HCT116 (cell line): ENCODE measurements at regions not wholly inside any gene's neighbourhood (a gene's known extent, or its start where the extent isn't known, plus 50 kb on each side); places are given as distances from the start of the nearest gene placed in this dataset.

ENCODE experiments used
- ATAC-seq: fragments of 200-7000 bp; cut with Tn5 transposase; 2 replicates; pipeline ENCODE4 v1.9.1; 2020; ENCODE audit warnings: mild to moderate bottlenecking, moderate library complexity
- BruUV-seq: library from RNA; stranded (reverse); fragments of 400-500 nt; replicated peaks from 2 replicates; lab custom pipeline; 2021; lab: Mats Ljungman, UMichigan
- CTCF ChIA-PET: fragments of 300-600 bp; sonication (Branson Sonifier 250); formaldehyde crosslinking; loops from one replicate; lab custom pipeline; 2021; ENCODE audit warnings: antibody characterized with exemption; lab: Charles Lee
- POLR2A ChIA-PET: fragments of 300-600, 350-600 bp; sonication (Branson Sonifier 250); formaldehyde crosslinking; loops from one replicate; lab custom pipeline; 2021; ENCODE audit warnings: antibody characterized with exemption; lab: Charles Lee
- RAD21 ChIA-PET, 2 experiments: fragments of 300-600 bp; sonication (Branson Sonifier 250); formaldehyde crosslinking; loops; one replicate each; lab custom pipeline; 2023; ENCODE audit warnings: low total read pairs in 2 of 2; ENCODE audit not compliant: uncharacterized antibody in 2 of 2, unreplicated experiment in 2 of 2, low non-redundant PET in 1 of 2; lab: Charles Lee
- DNase-seq: peaks from one replicate; pipeline ENCODE4 v3.0.0-alpha.2; 2010; ENCODE audit warnings: low read depth, low spot score
- H2AFZ ChIP-seq: fragments of 200-600 bp; shearing (Covaris generic), sonication (generic); 2 replicates; pipeline ENCODE4 v1.6.1; 2017; ENCODE audit warnings: low read depth, mixed run types, mixed read lengths, antibody characterized with exemption, low read length; ENCODE audit not compliant: poor library complexity, severe bottlenecking
- H3K27ac ChIP-seq: 2 replicates; pipeline ENCODE4 v1.5.1; 2012; ENCODE audit warnings: low read depth, low read length
- H3K27me3 ChIP-seq: fragments of 200-600 bp; sonication (generic); 2 replicates; pipeline ENCODE4 v1.6.1; 2016; ENCODE audit warnings: mixed run types, low read length, mixed read lengths; ENCODE audit not compliant: insufficient read depth
- H3K36me3 ChIP-seq, 2 experiments: fragments of 200-500 bp in 1 of 2; fragments of 200-600 bp in 1 of 2; sonication (Bioruptor generic) in 1 of 2; sonication (generic) in 1 of 2; 2 replicates each; pipeline versions ENCODE4 v1.5.1 to v1.6.1; 2014 to 2016; ENCODE audit warnings: low read length in 2 of 2, inconsistent platforms in 1 of 2, mixed read lengths in 1 of 2, mixed run types in 1 of 2; ENCODE audit not compliant: insufficient read depth in 2 of 2, control insufficient read depth in 1 of 2
- H3K4me1 ChIP-seq, 2 experiments: fragments of 200-600 bp in 1 of 2; sonication (generic) in 1 of 2; 2 replicates each; pipeline versions ENCODE4 v1.5.1 to v1.6.1; 2012 to 2017; ENCODE audit warnings: low read length in 2 of 2, inconsistent platforms in 1 of 2, mild to moderate bottlenecking in 1 of 2, mixed read lengths in 1 of 2, mixed run types in 1 of 2, moderate library complexity in 1 of 2; ENCODE audit not compliant: insufficient read depth in 2 of 2, control insufficient read depth in 1 of 2
- H3K4me2 ChIP-seq: fragments of 200-600 bp; sonication (generic); 2 replicates; pipeline ENCODE4 v1.6.1; 2017; ENCODE audit warnings: mixed run types, low read length, mixed read lengths
- H3K4me3 ChIP-seq, 2 experiments: fragments of 200-600 bp in 1 of 2; sonication (generic) in 1 of 2; replicated peaks in 1 of 2; 2 replicates each; pipeline ENCODE4 v1.5.1; 2011 to 2016; ENCODE audit warnings: low read length in 2 of 2, control low read depth in 1 of 2, low read depth in 1 of 2, mild to moderate bottlenecking in 1 of 2, mixed read lengths in 1 of 2, mixed run types in 1 of 2
- H3K79me2 ChIP-seq: fragments of 200-600 bp; sonication (generic); 2 replicates; pipeline ENCODE4 v1.6.1; 2017; ENCODE audit warnings: mild to moderate bottlenecking, mixed run types, low read length, moderate library complexity, mixed read lengths; ENCODE audit not compliant: insufficient read depth
- H3K9ac ChIP-seq: fragments of 200-600 bp; sonication (generic); 2 replicates; pipeline ENCODE4 v1.6.1; 2016; ENCODE audit warnings: low read length, mixed read lengths
- H3K9me2 ChIP-seq: fragments of 200-600 bp; sonication (generic), shearing (Covaris generic); 2 replicates; pipeline ENCODE4 v1.6.1; 2017; ENCODE audit warnings: mixed run types, mild to moderate bottlenecking, moderate library complexity; ENCODE audit not compliant: insufficient read depth
- H3K9me3 ChIP-seq, 2 experiments: fragments of 200-500 bp in 1 of 2; fragments of 200-600 bp in 1 of 2; sonication (Bioruptor generic) in 1 of 2; sonication (generic) in 1 of 2; 2 replicates each; pipeline ENCODE4 v1.6.1; 2014 to 2017; ENCODE audit warnings: low read length in 2 of 2, mixed read lengths in 2 of 2, inconsistent platforms in 1 of 2, low read depth in 1 of 2, mild to moderate bottlenecking in 1 of 2, mixed run types in 1 of 2, moderate library complexity in 1 of 2; ENCODE audit not compliant: control insufficient read depth in 1 of 2, insufficient read depth in 1 of 2
- H4K20me1 ChIP-seq: fragments of 200-600 bp; sonication (generic), shearing (Covaris generic); 2 replicates; pipeline ENCODE4 v1.6.1; 2017; ENCODE audit warnings: mixed run types, mild to moderate bottlenecking, moderate library complexity; ENCODE audit not compliant: insufficient read depth
- EGR1 ChIP-seq: IDR thresholded peaks from 2 replicates; pipeline ENCODE4 v1.6.1; 2012; ENCODE audit warnings: low read depth
- ELF1 ChIP-seq: IDR thresholded peaks from 2 replicates; pipeline ENCODE4 v1.6.1; 2012; ENCODE audit warnings: low read depth, borderline replicate concordance
- EZH2phosphoT487 ChIP-seq: fragments of 200-600 bp; IDR thresholded peaks from 2 replicates; pipeline ENCODE4 v1.6.1; 2018; ENCODE audit warnings: antibody characterized with exemption, borderline replicate concordance
- FOSL1 ChIP-seq: IDR thresholded peaks from 2 replicates; pipeline ENCODE4 v1.6.1; 2012; ENCODE audit warnings: low read depth
- JUND ChIP-seq: IDR thresholded peaks from 2 replicates; pipeline ENCODE4 v1.6.1; 2012
- POLR2A ChIP-seq: IDR thresholded peaks from 2 replicates; pipeline ENCODE4 v1.7.0; 2011; ENCODE audit warnings: borderline replicate concordance; ENCODE audit not compliant: insufficient read depth, insufficient read length; ENCODE audit errors: extremely low read depth
- POLR2AphosphoS5 ChIP-seq: IDR thresholded peaks from 2 replicates; pipeline ENCODE4 v1.6.1; 2011; ENCODE audit warnings: mild to moderate bottlenecking, low read depth, low read length, moderate library complexity
- SIN3A ChIP-seq: IDR thresholded peaks from 2 replicates; pipeline ENCODE4 v1.6.1; 2012; ENCODE audit warnings: low read depth
- SP1 ChIP-seq: IDR thresholded peaks from 2 replicates; pipeline ENCODE4 v1.6.1; 2012; ENCODE audit warnings: low read depth
- SRF ChIP-seq: IDR thresholded peaks from 2 replicates; pipeline ENCODE4 v1.6.1; 2012; ENCODE audit warnings: low read depth
- TCF7L2 ChIP-seq: IDR thresholded peaks from 2 replicates; pipeline ENCODE4 v1.7.0; 2011; ENCODE audit warnings: borderline replicate concordance, inconsistent platforms; ENCODE audit not compliant: insufficient read depth, insufficient read length; ENCODE audit errors: extremely low read depth
- YY1 ChIP-seq: IDR thresholded peaks from 2 replicates; pipeline ENCODE4 v1.6.1; 2011; ENCODE audit warnings: low read length, low read depth, moderate library complexity, mild to moderate bottlenecking; ENCODE audit not compliant: insufficient replicate concordance; ENCODE audit errors: extremely low read depth
- intact Hi-C: fragments of 100-400 bp; cut with micrococcal nuclease; formaldehyde crosslinking; loops from 2 replicates; pipeline ENCODE4 v1.10.0; 2022
- TF ChIP-seq, protein P1 (sequence below): IDR thresholded peaks from 2 replicates; pipeline ENCODE4 v1.6.1; 2012; ENCODE audit warnings: low read depth
- TF ChIP-seq, protein P2 (sequence below): IDR thresholded peaks from 2 replicates; pipeline ENCODE4 v1.6.1; 2012
- TF ChIP-seq, protein P3 (sequence below): IDR thresholded peaks from 2 replicates; pipeline ENCODE4 v1.6.1; 2011; ENCODE audit warnings: mild to moderate bottlenecking, low read length, moderate library complexity; ENCODE audit not compliant: insufficient replicate concordance; ENCODE audit errors: extremely low read depth
- TF ChIP-seq, protein P4 (sequence below): IDR thresholded peaks from 2 replicates; pipeline ENCODE4 v1.6.1; 2012
- TF ChIP-seq, protein P5 (sequence below), 3 experiments: fragments of 200-600 bp in 1 of 3; sonication (generic) in 1 of 3; IDR thresholded peaks in 2 of 3; conservative IDR thresholded peaks in 1 of 3; 2 replicates each; pipeline ENCODE4 v1.5.1; 2012 to 2017; ENCODE audit warnings: low read depth in 2 of 3, low read length in 2 of 3, antibody characterized with exemption in 1 of 3, borderline replicate concordance in 1 of 3, control low read depth in 1 of 3, mild to moderate bottlenecking in 1 of 3, mixed read lengths in 1 of 3, mixed run types in 1 of 3, moderate library complexity in 1 of 3; ENCODE audit not compliant: insufficient read depth in 1 of 3

DNA sequence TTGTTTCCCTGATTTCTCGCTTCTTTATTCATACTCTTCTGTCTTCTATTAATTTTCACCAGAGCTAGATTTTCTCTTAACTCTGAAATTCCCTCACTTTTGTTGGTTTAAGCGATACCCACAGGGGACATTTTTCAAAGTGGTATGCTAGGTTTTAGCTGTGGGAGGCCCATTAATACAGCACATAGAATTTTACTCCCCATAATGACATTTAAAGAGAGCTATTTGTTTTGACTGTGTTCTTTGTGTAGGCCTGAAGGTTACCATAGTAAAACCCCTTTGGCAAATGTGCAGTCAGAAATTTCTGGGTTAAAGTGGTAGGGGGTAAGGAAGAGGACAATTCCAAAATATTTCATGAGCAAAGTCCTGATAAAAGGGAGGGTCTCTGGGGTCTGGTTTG is 721.1 kb upstream of the CITED2 start (continued):
- TF ChIP-seq SRF (no peak), FOSL1 (no peak)
- TF ChIP-seq, all 23 proteins: peak for 0

DNA sequence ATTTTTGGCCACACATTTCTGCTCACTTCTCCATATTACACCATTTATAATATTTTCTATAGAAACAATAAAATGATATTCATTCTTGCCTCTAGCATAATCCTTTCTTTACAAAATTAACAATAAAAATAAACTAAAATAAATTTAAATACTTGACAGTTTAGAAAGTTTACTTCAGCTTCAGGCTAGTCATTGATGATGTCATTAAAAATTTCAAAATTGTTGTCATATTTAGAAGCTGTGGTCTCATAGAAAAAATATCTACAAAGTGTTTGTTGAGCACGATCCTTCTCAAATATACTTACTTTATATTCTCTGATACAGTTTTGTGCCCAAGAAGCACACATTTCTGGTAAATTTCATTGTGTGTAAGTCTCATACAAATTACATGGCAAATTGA is 717.4 kb upstream of the CITED2 start:
- DNase-seq (no peak), ATAC-seq (no peak)
- H3K27me3 ChIP-seq = no peaks in the 10 kb centered on the region
- no peak overlapping the region for H3K4me3 ChIP-seq
- no TSS peak for BruUV-seq
- ChIA-PET CTCF (no interaction called here), RAD21 (no interaction called here), POLR2A (no interaction called here)
- no peak overlapping the region for H3K4me2 ChIP-seq
- H3K4me1 ChIP-seq = no peaks in the 10 kb centered on the region
- intact Hi-C loops = no loop called here
- no peak overlapping the region for H3K9ac ChIP-seq
- no peaks in the 10 kb centered on the region for H3K9me3 ChIP-seq
- H3K36me3 ChIP-seq = no peaks in the 10 kb centered on the region
- no peak overlapping the region for H2AFZ ChIP-seq
- TF ChIP-seq POLR2A (no peak), TCF7L2 (no peak), ELF1 (no peak), SIN3A (no peak), SRF (no peak), YY1 (no peak), POLR2AphosphoS5 (no peak), EGR1 (no peak), SP1 (no peak), FOSL1 (no peak), EZH2phosphoT487 (no peak), JUND (no peak)
- TF ChIP-seq, protein P1, sequence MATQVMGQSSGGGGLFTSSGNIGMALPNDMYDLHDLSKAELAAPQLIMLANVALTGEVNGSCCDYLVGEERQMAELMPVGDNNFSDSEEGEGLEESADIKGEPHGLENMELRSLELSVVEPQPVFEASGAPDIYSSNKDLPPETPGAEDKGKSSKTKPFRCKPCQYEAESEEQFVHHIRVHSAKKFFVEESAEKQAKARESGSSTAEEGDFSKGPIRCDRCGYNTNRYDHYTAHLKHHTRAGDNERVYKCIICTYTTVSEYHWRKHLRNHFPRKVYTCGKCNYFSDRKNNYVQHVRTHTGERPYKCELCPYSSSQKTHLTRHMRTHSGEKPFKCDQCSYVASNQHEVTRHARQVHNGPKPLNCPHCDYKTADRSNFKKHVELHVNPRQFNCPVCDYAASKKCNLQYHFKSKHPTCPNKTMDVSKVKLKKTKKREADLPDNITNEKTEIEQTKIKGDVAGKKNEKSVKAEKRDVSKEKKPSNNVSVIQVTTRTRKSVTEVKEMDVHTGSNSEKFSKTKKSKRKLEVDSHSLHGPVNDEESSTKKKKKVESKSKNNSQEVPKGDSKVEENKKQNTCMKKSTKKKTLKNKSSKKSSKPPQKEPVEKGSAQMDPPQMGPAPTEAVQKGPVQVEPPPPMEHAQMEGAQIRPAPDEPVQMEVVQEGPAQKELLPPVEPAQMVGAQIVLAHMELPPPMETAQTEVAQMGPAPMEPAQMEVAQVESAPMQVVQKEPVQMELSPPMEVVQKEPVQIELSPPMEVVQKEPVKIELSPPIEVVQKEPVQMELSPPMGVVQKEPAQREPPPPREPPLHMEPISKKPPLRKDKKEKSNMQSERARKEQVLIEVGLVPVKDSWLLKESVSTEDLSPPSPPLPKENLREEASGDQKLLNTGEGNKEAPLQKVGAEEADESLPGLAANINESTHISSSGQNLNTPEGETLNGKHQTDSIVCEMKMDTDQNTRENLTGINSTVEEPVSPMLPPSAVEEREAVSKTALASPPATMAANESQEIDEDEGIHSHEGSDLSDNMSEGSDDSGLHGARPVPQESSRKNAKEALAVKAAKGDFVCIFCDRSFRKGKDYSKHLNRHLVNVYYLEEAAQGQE = no peak
- TF ChIP-seq, protein P2, sequence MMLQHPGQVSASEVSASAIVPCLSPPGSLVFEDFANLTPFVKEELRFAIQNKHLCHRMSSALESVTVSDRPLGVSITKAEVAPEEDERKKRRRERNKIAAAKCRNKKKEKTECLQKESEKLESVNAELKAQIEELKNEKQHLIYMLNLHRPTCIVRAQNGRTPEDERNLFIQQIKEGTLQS = no peak
- TF ChIP-seq, protein P3, sequence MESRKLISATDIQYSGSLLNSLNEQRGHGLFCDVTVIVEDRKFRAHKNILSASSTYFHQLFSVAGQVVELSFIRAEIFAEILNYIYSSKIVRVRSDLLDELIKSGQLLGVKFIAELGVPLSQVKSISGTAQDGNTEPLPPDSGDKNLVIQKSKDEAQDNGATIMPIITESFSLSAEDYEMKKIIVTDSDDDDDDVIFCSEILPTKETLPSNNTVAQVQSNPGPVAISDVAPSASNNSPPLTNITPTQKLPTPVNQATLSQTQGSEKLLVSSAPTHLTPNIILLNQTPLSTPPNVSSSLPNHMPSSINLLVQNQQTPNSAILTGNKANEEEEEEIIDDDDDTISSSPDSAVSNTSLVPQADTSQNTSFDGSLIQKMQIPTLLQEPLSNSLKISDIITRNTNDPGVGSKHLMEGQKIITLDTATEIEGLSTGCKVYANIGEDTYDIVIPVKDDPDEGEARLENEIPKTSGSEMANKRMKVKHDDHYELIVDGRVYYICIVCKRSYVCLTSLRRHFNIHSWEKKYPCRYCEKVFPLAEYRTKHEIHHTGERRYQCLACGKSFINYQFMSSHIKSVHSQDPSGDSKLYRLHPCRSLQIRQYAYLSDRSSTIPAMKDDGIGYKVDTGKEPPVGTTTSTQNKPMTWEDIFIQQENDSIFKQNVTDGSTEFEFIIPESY = no peak
- TF ChIP-seq, protein P4, sequence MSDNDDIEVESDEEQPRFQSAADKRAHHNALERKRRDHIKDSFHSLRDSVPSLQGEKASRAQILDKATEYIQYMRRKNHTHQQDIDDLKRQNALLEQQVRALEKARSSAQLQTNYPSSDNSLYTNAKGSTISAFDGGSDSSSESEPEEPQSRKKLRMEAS = no peak
- TF ChIP-seq, protein P5, sequence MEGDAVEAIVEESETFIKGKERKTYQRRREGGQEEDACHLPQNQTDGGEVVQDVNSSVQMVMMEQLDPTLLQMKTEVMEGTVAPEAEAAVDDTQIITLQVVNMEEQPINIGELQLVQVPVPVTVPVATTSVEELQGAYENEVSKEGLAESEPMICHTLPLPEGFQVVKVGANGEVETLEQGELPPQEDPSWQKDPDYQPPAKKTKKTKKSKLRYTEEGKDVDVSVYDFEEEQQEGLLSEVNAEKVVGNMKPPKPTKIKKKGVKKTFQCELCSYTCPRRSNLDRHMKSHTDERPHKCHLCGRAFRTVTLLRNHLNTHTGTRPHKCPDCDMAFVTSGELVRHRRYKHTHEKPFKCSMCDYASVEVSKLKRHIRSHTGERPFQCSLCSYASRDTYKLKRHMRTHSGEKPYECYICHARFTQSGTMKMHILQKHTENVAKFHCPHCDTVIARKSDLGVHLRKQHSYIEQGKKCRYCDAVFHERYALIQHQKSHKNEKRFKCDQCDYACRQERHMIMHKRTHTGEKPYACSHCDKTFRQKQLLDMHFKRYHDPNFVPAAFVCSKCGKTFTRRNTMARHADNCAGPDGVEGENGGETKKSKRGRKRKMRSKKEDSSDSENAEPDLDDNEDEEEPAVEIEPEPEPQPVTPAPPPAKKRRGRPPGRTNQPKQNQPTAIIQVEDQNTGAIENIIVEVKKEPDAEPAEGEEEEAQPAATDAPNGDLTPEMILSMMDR (IDR thresholded peaks at IDR 0.05 in 2 of 3, conservative IDR thresholded peaks at IDR 0.05 in 1 of 3; ENCODE audit: borderline replicate concordance in 1 of 3, insufficient read depth in 1 of 3, low read depth in 2 of 3, low read length in 2 of 3) = no peak
- no peaks in the 10 kb centered on the region for H3K79me2 ChIP-seq
- peaks cover 3% of the 10 kb centered on the region; the same call in 1 of the 2 replicates for H3K9me2 ChIP-seq
- H3K27ac ChIP-seq = no peak overlapping the region
- no peaks in the 10 kb centered on the region for H4K20me1 ChIP-seq
